Stimulated activated CD8-positive, alpha-beta memory T cell treated with anti-CD3 and anti-CD28 coated beads, Interleukin-7, amount 100 ng/mL, for 1 hour (primary cell): ENCODE measurements at regions not wholly inside any gene's neighbourhood (a gene's known extent, or its start where the extent isn't known, plus 50 kb on each side); places are given as distances from the start of the nearest gene placed in this dataset.
"Not testable (repeated sequence)": the region's sequence is repeated elsewhere in the genome, so short reads cannot be mapped to it uniquely, and the experiment has no call there.

Source experiments
- DNase-seq, 2 donors: peaks; one replicate each; pipeline ENCODE4 v3.0.0-alpha.2; 2020; ENCODE audit warnings: low read depth in 2 of 2

DNA sequence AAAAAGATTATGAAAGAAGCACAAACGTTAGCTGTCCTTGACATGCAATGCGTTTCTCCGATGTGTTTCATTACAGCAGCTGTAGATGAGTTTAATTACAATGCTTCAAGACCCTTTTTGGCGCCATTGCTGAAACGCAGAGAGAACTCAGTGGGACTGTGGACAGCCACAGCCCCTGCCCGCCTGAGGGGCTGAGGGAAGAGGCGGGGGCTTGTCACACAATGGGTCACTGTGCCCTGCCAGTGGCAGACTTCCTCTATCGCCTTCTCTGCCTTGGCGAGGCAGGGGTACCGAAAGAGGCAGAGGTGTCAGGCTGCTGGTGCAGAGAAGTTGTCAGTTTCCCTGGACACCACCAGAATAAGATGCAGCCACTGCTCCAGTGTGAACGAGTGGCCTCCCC lies 252.0 kb downstream of the NR2F2 start:
- DNase-seq, result no peak

DNA sequence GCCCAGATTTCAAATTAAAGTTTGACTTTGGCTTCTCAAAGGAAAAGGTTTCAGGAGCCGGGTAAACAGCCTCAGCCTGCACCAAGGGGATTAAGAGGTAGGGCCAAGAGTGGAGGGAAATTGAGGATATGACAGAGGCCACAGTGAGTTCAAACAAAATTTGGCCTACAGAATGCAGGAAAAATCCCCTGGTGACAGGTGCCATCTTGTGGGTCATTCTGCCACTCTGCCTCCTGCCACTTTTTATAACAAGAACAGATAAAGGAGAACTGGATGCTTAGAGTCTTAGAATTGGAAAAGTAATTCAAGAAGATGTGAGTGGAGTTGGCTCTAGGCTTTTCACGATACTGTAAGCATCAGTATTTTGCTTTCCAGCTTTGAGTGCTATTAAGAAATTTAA lies 253.2 kb downstream of the NR2F2 start:
- no peak for DNase-seq

- no peak for DNase-seq
Measured at GRCh38 chr15:96585484-96586386, 255.2 kb downstream of the NR2F2 start.

DNA sequence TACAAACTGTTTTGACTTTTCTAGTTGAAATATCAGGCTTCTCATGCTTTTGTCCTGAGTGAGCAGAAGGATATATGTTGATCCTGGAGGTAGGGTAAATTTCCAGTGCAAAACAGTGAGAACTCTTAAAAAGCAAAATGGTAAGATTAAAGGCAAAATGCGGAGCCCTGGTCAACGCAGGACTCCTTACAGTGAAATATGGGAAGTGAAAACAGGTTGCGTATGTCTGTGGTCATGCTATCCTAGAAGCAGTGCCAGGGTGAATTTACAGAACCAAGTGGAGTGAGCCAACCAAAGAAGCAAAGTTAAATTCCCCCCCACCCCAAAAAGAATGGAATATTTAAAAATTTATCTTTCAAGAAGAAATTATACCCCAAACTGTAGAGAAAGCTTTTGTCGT lies 256.4 kb downstream of the NR2F2 start:
- no peak for DNase-seq

DNA sequence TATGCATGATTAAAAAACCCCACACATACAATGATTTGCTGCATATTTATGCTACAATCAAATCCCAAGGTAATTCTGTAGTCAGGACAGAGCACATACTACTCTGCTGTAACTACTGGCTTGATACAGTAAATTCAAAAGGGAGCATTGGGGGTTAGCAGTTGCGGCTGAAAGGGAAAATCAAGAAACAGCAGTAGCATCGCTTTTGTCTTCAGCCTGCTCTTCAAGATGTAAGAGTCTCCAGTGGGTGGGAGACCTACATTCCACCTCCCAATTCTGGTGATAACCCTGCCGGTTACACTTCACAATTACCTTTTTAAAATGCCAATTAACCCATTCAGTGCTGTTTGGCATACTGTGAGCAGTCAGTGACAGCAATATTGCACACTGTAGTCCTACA lies 259.4 kb downstream of the NR2F2 start:
- no peak for DNase-seq

- DNase-seq, result no peak
Measured at GRCh38 chr15:96593735-96594134, 263.2 kb downstream of the NR2F2 start.

- DNase-seq, result no peak
Measured at GRCh38 chr15:96595951-96596350, 265.5 kb downstream of the NR2F2 start.

- DNase-seq, result no peak
Measured at GRCh38 chr15:96598514-96598913, 268.0 kb downstream of the NR2F2 start.

DNA sequence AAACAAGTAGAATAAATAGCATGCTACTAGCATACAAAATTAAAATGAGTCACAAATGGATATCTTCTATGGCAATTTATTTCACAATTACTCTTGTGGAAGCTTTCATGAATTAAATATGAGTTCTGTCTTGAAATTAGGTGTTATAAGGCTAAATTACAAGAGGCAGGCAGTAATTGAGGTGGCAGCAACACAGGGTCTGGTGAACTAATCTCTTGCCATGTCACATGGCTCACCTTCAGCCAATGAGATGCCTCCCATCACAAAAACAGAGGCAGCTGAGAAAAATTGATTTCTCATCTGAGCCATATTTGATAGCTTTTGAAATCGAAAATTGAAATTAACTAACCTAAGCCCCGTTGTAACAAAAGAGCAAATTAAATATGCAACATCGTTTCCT lies 268.8 kb downstream of the NR2F2 start:
- DNase-seq, result no peak

DNA sequence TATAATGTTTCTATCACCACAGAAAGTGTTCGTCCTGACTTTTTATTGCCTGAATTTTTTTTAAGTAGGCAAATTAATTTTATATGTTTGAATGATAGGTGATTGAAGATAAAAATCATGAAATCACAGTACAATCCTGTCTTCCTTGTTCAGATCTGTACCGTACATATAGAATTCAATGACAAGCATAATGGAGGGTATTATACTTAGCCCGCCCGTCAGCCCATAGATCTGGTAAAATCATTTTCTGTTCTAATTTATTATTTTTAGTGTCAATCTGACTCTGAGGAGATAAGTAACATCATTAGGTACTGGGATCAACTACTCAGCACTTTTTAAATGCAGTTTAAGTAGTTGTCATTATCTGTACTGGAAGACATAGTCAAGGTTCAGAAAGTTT lies 269.9 kb downstream of the NR2F2 start:
- DNase-seq, result no peak

GRCh38 chr15:96606617-96607016 lies 276.1 kb downstream of the NR2F2 start:
- DNase-seq, result no peak

DNA sequence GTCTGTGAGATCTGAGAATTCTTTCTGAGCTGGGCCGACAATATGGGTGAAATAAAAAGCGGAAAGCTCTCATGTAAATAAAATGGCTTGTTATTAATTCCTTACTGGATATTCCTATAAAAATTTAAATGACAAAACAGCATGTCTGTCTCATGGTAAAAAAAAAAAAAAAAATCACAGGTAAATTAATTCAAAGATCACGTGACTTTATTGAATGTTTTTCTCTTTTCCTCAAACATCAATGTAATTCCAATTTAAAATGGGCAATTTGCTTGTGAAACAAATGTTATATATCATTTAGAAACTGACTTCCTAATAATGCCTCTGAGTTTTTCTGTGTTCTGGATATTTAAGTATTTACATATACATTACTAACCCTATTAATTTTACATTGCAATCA lies 280.3 kb downstream of the NR2F2 start:
- DNase-seq, result no peak

DNA sequence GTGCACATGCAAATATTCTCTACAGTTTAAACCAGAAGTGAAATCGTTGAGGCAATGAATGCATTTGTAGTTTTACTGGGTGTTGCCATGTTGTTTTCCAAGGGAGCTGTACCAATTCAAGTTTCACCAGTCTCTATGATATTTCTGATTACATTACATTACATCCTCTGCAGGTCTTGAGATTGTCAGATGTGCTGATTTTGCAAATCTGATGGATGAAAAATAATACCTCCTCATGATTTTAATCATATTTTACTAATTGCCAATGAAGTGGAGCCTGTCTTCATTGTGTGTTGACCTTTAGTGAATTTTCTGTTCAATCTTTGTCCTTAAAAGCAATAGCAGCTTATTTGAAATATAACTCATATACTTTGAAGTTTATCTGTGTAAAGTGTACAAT lies 282.4 kb downstream of the NR2F2 start:
- no peak for DNase-seq

- no peak for DNase-seq
Measured at GRCh38 chr15:96619174-96619573, 288.7 kb downstream of the NR2F2 start.

DNA sequence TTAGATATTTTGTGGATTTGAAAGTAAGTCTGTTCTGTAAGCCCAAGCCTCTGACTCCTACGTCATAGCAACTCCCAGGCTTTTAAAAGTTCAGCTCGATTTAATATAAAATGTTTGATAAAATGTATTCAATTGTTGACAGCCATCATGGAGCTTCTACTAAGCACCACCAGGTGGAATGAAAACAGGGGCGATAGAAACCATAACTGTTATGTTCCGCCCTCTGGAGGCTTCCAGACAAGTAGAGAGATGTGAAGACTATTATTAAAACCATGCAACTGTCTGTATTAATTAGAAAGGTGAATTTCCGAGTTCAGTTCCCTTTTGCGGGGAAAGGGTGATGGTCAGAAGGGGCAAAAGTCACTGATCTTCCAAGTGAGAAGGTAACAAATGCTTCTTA lies 292.2 kb downstream of the NR2F2 start:
- no peak for DNase-seq

GRCh38 chr15:96625256-96625655 lies 294.8 kb downstream of the NR2F2 start:
- DNase-seq, result no peak

GRCh38 chr15:96627031-96627568 lies 296.6 kb downstream of the NR2F2 start:
- no peak for DNase-seq

DNA sequence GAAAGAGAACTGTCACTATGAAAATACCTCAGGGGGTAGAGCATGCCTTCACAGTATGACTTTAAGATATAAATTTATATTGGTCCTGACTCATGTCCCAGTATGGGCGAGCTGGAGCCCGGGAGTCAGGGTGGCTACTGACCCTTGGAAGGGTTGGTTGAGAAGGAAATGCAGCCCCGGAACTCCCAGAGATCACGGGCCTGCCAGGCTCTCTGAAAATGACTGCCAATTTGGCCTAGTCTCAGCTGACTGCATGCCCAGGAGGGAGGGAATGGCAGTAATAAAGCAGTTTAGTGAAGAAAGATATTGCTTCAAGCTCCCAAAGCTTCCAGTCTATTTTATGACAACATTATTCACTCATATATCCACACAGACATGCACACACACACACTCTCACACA lies 299.0 kb downstream of the NR2F2 start:
- DNase-seq, result no peak

- no peak for DNase-seq
Measured at GRCh38 chr15:96638793-96639192, 308.3 kb downstream of the NR2F2 start.

- no peak for DNase-seq
Measured at GRCh38 chr15:96645796-96646195, 315.3 kb downstream of the NR2F2 start.

DNA sequence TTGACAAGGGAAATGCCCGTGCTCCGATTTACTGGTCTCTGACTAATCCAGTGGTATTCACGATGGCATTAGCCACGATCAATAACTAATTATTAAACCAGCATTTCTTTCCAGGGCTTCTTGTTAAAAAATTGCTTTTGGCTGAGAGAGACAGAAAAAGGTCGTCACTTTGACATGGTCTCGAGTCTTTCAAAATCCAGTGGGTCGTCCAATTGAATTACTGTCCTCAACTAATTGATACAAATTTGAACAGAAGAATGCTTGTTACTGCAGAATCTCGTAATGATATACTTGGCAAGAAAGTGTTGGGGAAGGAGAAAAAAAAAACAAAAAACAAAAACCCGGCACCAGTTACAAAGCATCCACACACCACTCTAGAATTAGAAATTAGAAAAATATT lies 318.4 kb downstream of the NR2F2 start:
- no peak for DNase-seq

DNA sequence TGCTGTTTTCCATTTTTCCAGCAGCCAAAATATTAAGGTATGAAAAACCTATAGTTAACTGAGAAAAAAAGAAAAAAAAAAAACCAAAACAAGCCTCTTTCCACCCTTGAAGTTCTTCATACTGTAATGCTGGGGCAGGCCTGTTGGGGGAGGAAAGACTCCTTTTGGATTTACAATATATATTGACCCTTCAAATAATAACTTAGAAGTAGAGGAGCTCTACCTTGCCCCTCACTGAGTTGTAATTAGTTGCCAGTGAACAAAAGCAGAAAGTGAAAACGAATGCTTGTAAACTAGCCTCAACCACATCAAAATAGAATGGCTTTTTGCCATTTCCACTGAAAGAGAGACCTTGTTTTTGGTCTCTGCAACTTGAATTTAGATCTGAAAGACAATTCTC lies 326.6 kb downstream of the NR2F2 start:
- no peak for DNase-seq

DNA sequence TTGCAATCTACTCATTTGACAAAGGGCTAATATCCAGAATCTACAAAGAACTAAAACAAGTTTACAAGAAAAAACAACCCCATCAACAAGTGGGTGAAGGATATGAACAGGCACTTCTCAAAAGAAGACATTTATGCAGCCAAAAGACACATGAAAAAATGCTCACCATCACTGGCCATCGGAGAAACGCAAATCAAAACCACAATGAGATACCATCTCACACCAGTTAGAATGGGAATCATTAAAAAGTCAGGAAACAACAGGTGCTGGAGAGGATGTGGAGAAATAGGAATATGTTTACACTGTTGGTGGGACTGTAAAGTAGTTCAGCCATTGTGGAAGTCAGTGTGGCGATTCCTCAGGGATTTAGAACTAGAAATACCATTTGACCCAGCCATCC lies 336.5 kb downstream of the NR2F2 start:
- DNase-seq, result not testable (repeated sequence)

DNA sequence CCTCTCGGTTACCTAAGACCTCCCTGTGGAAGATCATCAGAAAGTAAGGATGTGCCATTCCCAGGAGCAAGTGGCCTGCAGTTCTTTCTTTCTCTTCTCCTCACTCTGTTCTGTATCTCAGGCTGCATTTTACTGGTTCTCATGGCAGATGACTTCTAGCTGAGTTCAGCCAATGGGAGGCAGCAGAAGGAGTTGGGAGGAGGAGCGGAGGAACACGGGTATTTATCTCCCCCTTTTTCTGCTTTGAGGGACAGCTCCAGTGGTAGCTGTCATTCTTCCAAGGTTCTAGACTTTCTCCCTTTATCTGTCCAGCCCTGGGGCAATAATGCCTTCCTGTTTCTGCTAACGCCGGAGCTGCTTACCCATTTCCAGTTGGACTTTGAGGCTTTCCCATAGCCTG lies 339.9 kb downstream of the NR2F2 start:
- no peak for DNase-seq
